IMR-90 (cell line): ENCODE measurements at regions not wholly inside any gene's neighbourhood (a gene's known extent, or its start where the extent isn't known, plus 50 kb on each side); places are given as distances from the start of the nearest gene placed in this dataset.

Experiments used
- ATAC-seq: fragments of 200-7000 bp; cut with Tn5 transposase; 2 replicates; pipeline ENCODE4 v1.9.1; 2020; ENCODE audit warnings: low read depth, mild to moderate bottlenecking, moderate library complexity
- BruUV-seq: library from RNA; stranded (reverse); fragments of 400-500 nt; replicated peaks from 2 replicates; lab custom pipeline; 2021; lab: Mats Ljungman, UMichigan
- CTCF ChIA-PET: fragments of 300-600 bp; formaldehyde crosslinking; extraction: SDS; loops from one replicate; lab custom pipeline; 2021; ENCODE audit warnings: antibody characterized with exemption; lab: Yijun Ruan, JAX
- POLR2A ChIA-PET: fragments of 300-600 bp; sonication (Branson Sonifier 250); formaldehyde crosslinking; loops from one replicate; lab custom pipeline; 2022; ENCODE audit warnings: antibody characterized with exemption; ENCODE audit not compliant: unreplicated experiment; lab: Charles Lee
- DNase-seq: peaks from one replicate; pipeline ENCODE4 v3.0.0; 2013
- H2AFZ ChIP-seq: replicated peaks from 2 replicates; pipeline ENCODE3; 2013; ENCODE audit warnings: low read length, mild to moderate bottlenecking; ENCODE audit not compliant: poor library complexity
- H2AK5ac ChIP-seq: 2 replicates; pipeline ENCODE4 v1.6.1; 2013; ENCODE audit warnings: low read depth, low read length, inconsistent platforms
- H2AK9ac ChIP-seq: replicated peaks from 2 replicates; pipeline ENCODE3; 2013; ENCODE audit warnings: mild to moderate bottlenecking, low read depth, low read length, moderate library complexity; ENCODE audit not compliant: poor library complexity
- H2BK120ac ChIP-seq: 2 replicates; pipeline ENCODE4 v1.6.1; 2013; ENCODE audit warnings: low read depth, low read length, inconsistent platforms
- H2BK15ac ChIP-seq: 3 replicates; pipeline ENCODE4 v1.6.1; 2013; ENCODE audit warnings: low read depth, low read length, inconsistent platforms
- H2BK20ac ChIP-seq: 2 replicates; pipeline ENCODE4 v1.6.1; 2013; ENCODE audit warnings: low read depth, mild to moderate bottlenecking, inconsistent platforms, low read length, moderate library complexity
- H2BK5ac ChIP-seq: 2 replicates; pipeline ENCODE4 v1.6.1; 2013; ENCODE audit warnings: mild to moderate bottlenecking, low read depth, low read length, inconsistent platforms; ENCODE audit not compliant: poor library complexity, severe bottlenecking
- H3K14ac ChIP-seq: replicated peaks from 2 replicates; pipeline ENCODE4 v1.6.1; 2013; ENCODE audit warnings: low read depth, low read length, inconsistent platforms
- H3K18ac ChIP-seq: 2 replicates; pipeline ENCODE4 v1.6.1; 2013; ENCODE audit warnings: low read depth, low read length, control low read depth
- H3K23ac ChIP-seq: 2 replicates; pipeline ENCODE4 v1.6.1; 2013; ENCODE audit warnings: low read depth, low read length, inconsistent platforms
- H3K27ac ChIP-seq: 2 replicates; pipeline ENCODE4 v1.5.1; 2013; ENCODE audit warnings: mild to moderate bottlenecking, control low read depth, low read length; ENCODE audit not compliant: insufficient read depth
- H3K27me3 ChIP-seq: 2 replicates; pipeline ENCODE4 v1.6.1; 2013; ENCODE audit warnings: low read length; ENCODE audit not compliant: control insufficient read depth, insufficient read depth
- H3K36me3 ChIP-seq: 2 replicates; pipeline ENCODE4 v1.6.1; 2013; ENCODE audit warnings: low read length, mixed read lengths; ENCODE audit not compliant: control insufficient read depth, insufficient read depth
- H3K4ac ChIP-seq: 2 replicates; pipeline ENCODE4 v1.6.1; 2013; ENCODE audit warnings: low read depth, low read length, inconsistent platforms
- H3K4me1 ChIP-seq: 2 replicates; pipeline ENCODE4 v1.6.1; 2013; ENCODE audit warnings: low read length, mixed read lengths; ENCODE audit not compliant: control insufficient read depth, insufficient read depth
- H3K4me2 ChIP-seq: 2 replicates; pipeline ENCODE4 v1.6.1; 2013; ENCODE audit warnings: low read depth, mild to moderate bottlenecking, control low read depth, low read length, moderate library complexity
- H3K4me3 ChIP-seq: 2 replicates; pipeline ENCODE4 v1.5.1; 2013; ENCODE audit warnings: low read depth, mild to moderate bottlenecking, control low read depth, low read length, moderate library complexity; ENCODE audit not compliant: insufficient read depth
- H3K56ac ChIP-seq: 2 replicates; pipeline ENCODE4 v1.6.1; 2013; ENCODE audit warnings: low read length, inconsistent platforms; ENCODE audit not compliant: insufficient read depth; ENCODE audit errors: extremely low read depth
- H3K79me1 ChIP-seq, 2 experiments: 2 replicates each; pipeline ENCODE4 v1.6.1; 2013; ENCODE audit warnings: low read length in 2 of 2, inconsistent platforms in 1 of 2, low read depth in 1 of 2
- H3K9ac ChIP-seq: 2 replicates; pipeline ENCODE4 v1.6.1; 2013; ENCODE audit warnings: low read depth, low read length, control low read depth
- H3K9me1 ChIP-seq: 2 replicates; pipeline ENCODE4 v1.6.1; 2013; ENCODE audit warnings: low read length, inconsistent platforms; ENCODE audit not compliant: insufficient read depth
- H3K9me3 ChIP-seq: 2 replicates; pipeline ENCODE4 v1.6.1; 2013; ENCODE audit warnings: low read length; ENCODE audit not compliant: control insufficient read depth, insufficient read depth
- H4K20me1 ChIP-seq: 2 replicates; pipeline ENCODE4 v1.6.1; 2013; ENCODE audit warnings: low read length, inconsistent platforms; ENCODE audit not compliant: insufficient read depth
- H4K5ac ChIP-seq: 2 replicates; pipeline ENCODE4 v1.6.1; 2013; ENCODE audit warnings: mild to moderate bottlenecking, low read depth, low read length, control low read depth
- H4K8ac ChIP-seq, 2 experiments: 2 replicates each; pipeline ENCODE4 v1.6.1; 2013; ENCODE audit warnings: low read depth in 2 of 2, low read length in 2 of 2, control low read depth in 1 of 2, inconsistent platforms in 1 of 2
- H4K91ac ChIP-seq: 2 replicates; pipeline ENCODE4 v1.6.1; 2013; ENCODE audit warnings: low read depth, low read length, inconsistent platforms; ENCODE audit not compliant: insufficient read depth
- CEBPB ChIP-seq: IDR thresholded peaks from 2 replicates; pipeline ENCODE4 v1.6.1; 2012; ENCODE audit warnings: low read depth, low read length, improper control_type of control experiment
- ELK1 ChIP-seq: fragments of 150-350 bp; IDR thresholded peaks from 2 replicates; pipeline ENCODE4 v1.6.1; 2016; ENCODE audit warnings: low read depth, mild to moderate bottlenecking, low read length, moderate library complexity, borderline replicate concordance
- MAFK ChIP-seq: IDR thresholded peaks from 2 replicates; pipeline ENCODE4 v1.6.1; 2012; ENCODE audit warnings: low read depth, low read length, improper control_type of control experiment
- MAZ ChIP-seq: IDR thresholded peaks from 2 replicates; pipeline ENCODE4 v1.6.1; 2012; ENCODE audit warnings: low read depth, mild to moderate bottlenecking, low read length, improper control_type of control experiment, moderate library complexity, borderline replicate concordance
- SMC3 ChIP-seq: fragments of 150-350 bp; IDR thresholded peaks from 2 replicates; pipeline ENCODE4 v1.6.1; 2016; ENCODE audit warnings: low read depth, mild to moderate bottlenecking, antibody characterized with exemption, low read length, moderate library complexity
- USF2 ChIP-seq: fragments of 150-350 bp; IDR thresholded peaks from 2 replicates; pipeline ENCODE4 v1.6.1; 2017; ENCODE audit warnings: mild to moderate bottlenecking, antibody characterized with exemption, low read length, low read depth
- WGBS, 2 experiments: methylation state at CpG; one replicate each; pipeline versions ENCODE4 v1.1.5 to v1.1.7; 2013; ENCODE audit warnings: missing lambda C conversion rate in 2 of 2; ENCODE audit not compliant: insufficient read length in 1 of 2; ENCODE audit errors: extremely low coverage in 2 of 2; 5-methylcytosine and 5-hydroxymethylcytosine counted together
- dilution Hi-C: fragments of 300-500 bp; cut with HindIII; formaldehyde crosslinking; loops from one replicate; pipeline ENCODE4 v1.14.3; 2018; ENCODE audit warnings: low sequenced_read_pairs; ENCODE audit not compliant: unreplicated experiment
- in situ Hi-C: fragments of 300-500 bp; cut with MboI; formaldehyde crosslinking; loops from 3 replicates; pipeline ENCODE4 v1.14.3; 2019; ENCODE audit warnings: low sequenced_read_pairs, inconsistent platforms, mixed read lengths
- intact Hi-C: fragments of 100-400 bp; cut with micrococcal nuclease; formaldehyde crosslinking; loops from 2 replicates; pipeline ENCODE4 v1.10.0; 2022

GRCh38 chr1:238675221-238675620 is 711.1 kb upstream of the CHRM3 start:
- Histone ChIP-seq H3K79me1 (no peaks in the 10 kb centered on the region), H2AK5ac (no peak overlapping the region), H3K4me2 (no peak overlapping the region), H3K27me3 (no peaks in the 10 kb centered on the region), H3K4ac (no peak overlapping the region), H4K91ac (no peak overlapping the region), H2BK5ac (no peak overlapping the region), H3K36me3 (no peaks in the 10 kb centered on the region), H2AFZ (no peak overlapping the region), H2BK15ac (no peak overlapping the region), H4K20me1 (no peaks in the 10 kb centered on the region), H2BK20ac (no peak overlapping the region), H3K14ac (no peak overlapping the region), H3K9me3 (no peaks in the 10 kb centered on the region), H3K9me1 (no peaks in the 10 kb centered on the region), H3K18ac (no peak overlapping the region), H2AK9ac (no peak overlapping the region), H3K56ac (no peak overlapping the region), H2BK120ac (no peak overlapping the region), H3K9ac (no peak overlapping the region), H4K8ac (no peak overlapping the region), H3K4me1 (no peaks in the 10 kb centered on the region), H4K5ac (no peak overlapping the region), H3K27ac (no peak overlapping the region), H3K23ac (no peak overlapping the region), H3K4me3 (no peak overlapping the region)
- POLR2A ChIA-PET: no interaction called here
- intact Hi-C loops: no loop called here
- ATAC-seq (no peak), DNase-seq (no peak)
- TF ChIP-seq SMC3 (no peak), USF2 (no peak), CEBPB (no peak), MAZ (no peak), MAFK (no peak), ELK1 (no peak)
- in situ Hi-C loops: no loop called here
- no CpG with 5 or more reads among the region's 1 CpG for WGBS, 2 experiments
- dilution Hi-C loops: no loop called here
- CTCF ChIA-PET: no interaction called here
- no TSS peak for BruUV-seq
